SK-N-SH (cell line): ENCODE measurements at regions not wholly inside any gene's neighbourhood (a gene's known extent, or its start where the extent isn't known, plus 50 kb on each side); places are given as distances from the start of the nearest gene placed in this dataset.

Experiments used
- CTCF ChIA-PET: fragments of 300-600, 350-600 bp; formaldehyde crosslinking; extraction: SDS; loops from one replicate; lab custom pipeline; 2021; lab: Yijun Ruan, JAX
- POLR2A ChIA-PET: fragments of 350-600 bp; sonication (Branson Sonifier 250); formaldehyde crosslinking; extraction: SDS; loops from one replicate; lab custom pipeline; 2020; ENCODE audit warnings: antibody characterized with exemption, inconsistent platforms; lab: Yijun Ruan, JAX
- DNase-seq: peaks from one replicate; pipeline ENCODE4 v3.0.0; 2012
- H2AFZ ChIP-seq: fragments of 200-600 bp; sonication (generic); 2 replicates; pipeline ENCODE4 v1.8.1; 2016; ENCODE audit warnings: antibody characterized with exemption, mild to moderate bottlenecking, low read depth
- H3F3A ChIP-seq: fragments of 200-600 bp; sonication (generic); replicated peaks from 2 replicates; pipeline ENCODE3; 2016; ENCODE audit warnings: antibody characterized with exemption, mild to moderate bottlenecking; ENCODE audit not compliant: insufficient read depth
- H3K27ac ChIP-seq, 2 experiments: fragments of 200-500 bp in 1 of 2; fragments of 200-600 bp in 1 of 2; sonication (Bioruptor generic) in 1 of 2; sonication (generic), shearing (Covaris generic) in 1 of 2; 2 replicates each; pipeline versions ENCODE4 v1.5.1 to v1.6.1; 2014 to 2016; ENCODE audit warnings: low read depth in 2 of 2, inconsistent platforms in 1 of 2, low read length in 1 of 2, mild to moderate bottlenecking in 1 of 2, mixed read lengths in 1 of 2
- H3K27me3 ChIP-seq: fragments of 200-600 bp; sonication (generic), shearing (Covaris generic); 2 replicates; pipeline ENCODE4 v1.6.1; 2016; ENCODE audit warnings: mixed run types; ENCODE audit not compliant: insufficient read depth
- H3K36me3 ChIP-seq, 2 experiments: fragments of 200-500 bp in 1 of 2; fragments of 200-600 bp in 1 of 2; sonication (Bioruptor generic) in 1 of 2; sonication (generic) in 1 of 2; replicated peaks in 1 of 2; 2 replicates each; pipeline versions ENCODE3 to v1.5.1; 2014 to 2016; ENCODE audit warnings: low read length in 1 of 2, mild to moderate bottlenecking in 1 of 2; ENCODE audit not compliant: insufficient read depth in 2 of 2, control insufficient read depth in 1 of 2
- H3K4me1 ChIP-seq, 2 experiments: fragments of 200-500 bp in 1 of 2; fragments of 200-600 bp in 1 of 2; sonication (Bioruptor generic) in 1 of 2; sonication (generic), shearing (Covaris generic) in 1 of 2; 2 replicates each; pipeline versions ENCODE4 v1.5.1 to v1.6.1; 2014 to 2016; ENCODE audit warnings: low read depth in 1 of 2, low read length in 1 of 2, mixed run types in 1 of 2; ENCODE audit not compliant: insufficient read depth in 2 of 2, control insufficient read depth in 1 of 2
- H3K4me2 ChIP-seq: fragments of 200-600 bp; sonication (generic), shearing (Covaris generic); 2 replicates; pipeline ENCODE4 v1.6.1; 2017; ENCODE audit warnings: mixed run types
- H3K4me3 ChIP-seq, 2 experiments: fragments of 200-500 bp in 1 of 2; fragments of 200-600 bp in 1 of 2; sonication (Bioruptor generic) in 1 of 2; sonication (generic), shearing (Covaris generic) in 1 of 2; 2 replicates each; pipeline versions ENCODE4 v1.5.1 to v1.8.1; 2014 to 2016; ENCODE audit warnings: low read depth in 2 of 2, inconsistent platforms in 1 of 2, low read length in 1 of 2, mild to moderate bottlenecking in 1 of 2, mixed read lengths in 1 of 2, moderate library complexity in 1 of 2
- H3K79me2 ChIP-seq: fragments of 200-600 bp; sonication (generic); 2 replicates; pipeline ENCODE4 v1.8.1; 2017; ENCODE audit warnings: mild to moderate bottlenecking; ENCODE audit not compliant: insufficient read depth
- H3K9ac ChIP-seq: fragments of 200-600 bp; sonication (generic); 2 replicates; pipeline ENCODE4 v1.6.1; 2017; ENCODE audit warnings: mixed run types
- H3K9me2 ChIP-seq: fragments of 200-600 bp; sonication (generic); 2 replicates; pipeline ENCODE4 v1.6.1; 2017; ENCODE audit warnings: mixed run types
- H3K9me3 ChIP-seq: fragments of 200-600 bp; sonication (generic); 2 replicates; pipeline ENCODE4 v1.6.1; 2017; ENCODE audit warnings: mixed run types, mild to moderate bottlenecking, moderate library complexity
- H4K20me1 ChIP-seq: fragments of 200-600 bp; sonication (generic); 2 replicates; pipeline ENCODE4 v1.6.1; 2017; ENCODE audit warnings: mild to moderate bottlenecking, mixed run types; ENCODE audit not compliant: insufficient read depth
- CHD2 ChIP-seq: fragments of 150-350 bp; IDR thresholded peaks from 2 replicates; pipeline ENCODE4 v1.6.1; 2018; ENCODE audit warnings: low read length; ENCODE audit not compliant: partially characterized antibody
- EP300 ChIP-seq, 2 experiments: IDR thresholded peaks; 2 replicates each; pipeline versions ENCODE4 v1.4.0 to v1.6.1; 2012; ENCODE audit warnings: borderline replicate concordance in 1 of 2, low read depth in 1 of 2, low read length in 1 of 2
- FOSL2 ChIP-seq: IDR thresholded peaks from 2 replicates; pipeline ENCODE4 v1.4.0; 2012; ENCODE audit warnings: low read depth, mild to moderate bottlenecking, moderate library complexity, borderline replicate concordance
- FOXJ3 ChIP-seq: sonication (generic); formaldehyde crosslinking; IDR thresholded peaks from 2 replicates; pipeline ENCODE4 v1.5.1; 2020; ENCODE audit warnings: mild to moderate bottlenecking, missing genetic modification reagents
- GATA2 ChIP-seq: sonication (generic); formaldehyde crosslinking; IDR thresholded peaks from 2 replicates; pipeline ENCODE4 v1.5.0; 2020; ENCODE audit warnings: mild to moderate bottlenecking, missing genetic modification reagents
- JUND ChIP-seq: IDR thresholded peaks from 2 replicates; pipeline ENCODE4 v1.4.0; 2012
- MAX ChIP-seq: IDR thresholded peaks from 2 replicates; pipeline ENCODE4 v1.4.0; 2012; ENCODE audit warnings: low read depth
- MEF2A ChIP-seq: IDR thresholded peaks from 2 replicates; pipeline ENCODE4 v1.4.0; 2012; ENCODE audit warnings: low read depth, borderline replicate concordance
- MXI1 ChIP-seq: IDR thresholded peaks from 2 replicates; pipeline ENCODE4 v1.6.1; 2012; ENCODE audit warnings: mild to moderate bottlenecking, low read depth, low read length, improper control_type of control experiment
- NFIC ChIP-seq: IDR thresholded peaks from 2 replicates; pipeline ENCODE4 v1.4.0; 2012; ENCODE audit warnings: borderline replicate concordance
- NRF1 ChIP-seq: IDR thresholded peaks from 2 replicates; pipeline ENCODE4 v1.6.1; 2012; ENCODE audit warnings: low read depth, mild to moderate bottlenecking, low read length
- POLR2AphosphoS5 ChIP-seq: IDR thresholded peaks from 2 replicates; pipeline ENCODE4 v1.6.1; 2012; ENCODE audit warnings: low read depth, low read length
- RAD21 ChIP-seq: IDR thresholded peaks from 2 replicates; pipeline ENCODE4 v1.6.1; 2012; ENCODE audit warnings: mild to moderate bottlenecking, low read length
- RCOR1 ChIP-seq: fragments of 150-350 bp; IDR thresholded peaks from 2 replicates; pipeline ENCODE4 v1.6.1; 2017; ENCODE audit warnings: antibody characterized with exemption, low read length
- RFX5 ChIP-seq: IDR thresholded peaks from 2 replicates; pipeline ENCODE4 v1.6.1; 2012; ENCODE audit warnings: mild to moderate bottlenecking, improper control_type of control experiment, low read length
- SMC3 ChIP-seq: IDR thresholded peaks from 2 replicates; pipeline ENCODE4 v1.6.1; 2012; ENCODE audit warnings: low read depth, low read length, improper control_type of control experiment
- TAF1 ChIP-seq: IDR thresholded peaks from 2 replicates; pipeline ENCODE4 v1.6.1; 2012; ENCODE audit warnings: low read depth, mild to moderate bottlenecking, low read length, moderate library complexity, borderline replicate concordance
- TCF12 ChIP-seq: IDR thresholded peaks from 2 replicates; pipeline ENCODE4 v1.4.0; 2012
- ZBTB33 ChIP-seq: IDR thresholded peaks from 2 replicates; pipeline ENCODE4 v1.4.0; 2012; ENCODE audit warnings: low read depth, borderline replicate concordance
- WGBS: methylation state at CpG from one replicate; pipeline ENCODE4 v1.1.6; 2017; ENCODE audit warnings: low lambda C conversion rate; 5-methylcytosine and 5-hydroxymethylcytosine counted together

GRCh38 chr7:10221084-10221483 is 752.6 kb upstream of the PHF14 start:
- CTCF ChIA-PET, result no interaction called here

GRCh38 chr7:10222976-10223375 is 750.7 kb upstream of the PHF14 start:
- no peaks in the 10 kb centered on the region for H3F3A ChIP-seq
- 22% methylated on average over 2 of the region's 2 CpGs for WGBS
- ChIA-PET POLR2A (no interaction called here), CTCF (interaction anchor here (1.6 kb wide), 1 partner anchor 12 kb away, joined by 5 read pairs; no protein-coding TSS in a partner anchor)
- no peaks in the 10 kb centered on the region for H3K27me3 ChIP-seq
- no peak overlapping the region for H3K4me3 ChIP-seq
- no peaks in the 10 kb centered on the region for H4K20me1 ChIP-seq
- peaks cover 0 to 4% of the 10 kb centered on the region in 2 experiments; a peak in 1 of 4 replicates for H3K4me1 ChIP-seq
- no peak overlapping the region for H3K27ac ChIP-seq
- no peak overlapping the region for H3K4me2 ChIP-seq
- DNase-seq, result no peak
- no peaks in the 10 kb centered on the region for H3K79me2 ChIP-seq
- no peaks in the 10 kb centered on the region for H3K36me3 ChIP-seq
- H3K9me2 ChIP-seq, result no peaks in the 10 kb centered on the region
- no peak overlapping the region for H3K9ac ChIP-seq
- peaks cover 25% of the 10 kb centered on the region for H3K9me3 ChIP-seq
- no peak for TF ChIP-seq RAD21
- no peak for TF ChIP-seq FOSL2
- no peak for TF ChIP-seq TAF1
- TF ChIP-seq MAX, result no peak
- TF ChIP-seq POLR2AphosphoS5, result no peak
- no peak overlapping the region for H2AFZ ChIP-seq

More at GRCh38 chr7:10221084-10221483, 752.6 kb upstream of the PHF14 start:
- H2AFZ ChIP-seq, result no peak overlapping the region
- H3F3A ChIP-seq, result no peaks in the 10 kb centered on the region
- no peaks in the 10 kb centered on the region for H3K27me3 ChIP-seq
- H3K9me2 ChIP-seq, result no peaks in the 10 kb centered on the region
- no peaks in the 10 kb centered on the region for H4K20me1 ChIP-seq
- H3K9me3 ChIP-seq, result peaks cover 10% of the 10 kb centered on the region; the same call in 1 of the 2 replicates
- H3K4me1 ChIP-seq, result peaks cover 0 to 4% of the 10 kb centered on the region in 2 experiments; a peak in 1 of 4 replicates
- no peak overlapping the region for H3K4me3 ChIP-seq
- POLR2A ChIA-PET, result no interaction called here
- H3K4me2 ChIP-seq, result no peak overlapping the region
- no peaks in the 10 kb centered on the region for H3K36me3 ChIP-seq
- TF ChIP-seq GATA2 (CRISPR knock-in tag), result no peak
- no peak for TF ChIP-seq RCOR1
- DNase-seq, result no peak
- no peak overlapping the region for H3K9ac ChIP-seq
- H3K27ac ChIP-seq, result no peak overlapping the region
- no peaks in the 10 kb centered on the region for H3K79me2 ChIP-seq

- no peak for TF ChIP-seq CHD2
- TF ChIP-seq NFIC, result no peak
- TF ChIP-seq ZBTB33, result no peak
- no peak for TF ChIP-seq TCF12
- no peak for TF ChIP-seq MEF2A
- TF ChIP-seq NRF1, result no peak
- TF ChIP-seq MXI1, result no peak
- TF ChIP-seq RFX5, result no peak
- no peak for TF ChIP-seq JUND
- TF ChIP-seq SMC3, result no peak
- TF ChIP-seq POLR2AphosphoS5, result no peak
- no peak for TF ChIP-seq FOXJ3 (CRISPR knock-in tag)
- TF ChIP-seq RCOR1, result no peak
- no peak for TF ChIP-seq EP300 (IDR thresholded peaks at IDR 0.05; ENCODE audit: borderline replicate concordance in 1 of 2, low read depth in 1 of 2, low read length in 1 of 2)
- no peak for TF ChIP-seq TAF1
- Histone ChIP-seq H4K20me1 (no peaks in the 10 kb centered on the region), H2AFZ (no peak overlapping the region), H3K36me3 (no peaks in the 10 kb centered on the region), H3K4me2 (no peak overlapping the region), H3K9me3 (peaks cover 20% of the 10 kb centered on the region), H3F3A (no peaks in the 10 kb centered on the region), H3K9ac (no peak overlapping the region), H3K9me2 (no peaks in the 10 kb centered on the region), H3K4me3 (no peak overlapping the region), H3K79me2 (no peaks in the 10 kb centered on the region), H3K4me1 (peaks cover 0 to 4% of the 10 kb centered on the region in 2 experiments; a peak in 1 of 4 replicates), H3K27ac (no peak overlapping the region), H3K27me3 (no peaks in the 10 kb centered on the region)
- DNase-seq, result no peak
- 24% methylated on average over 1 of the region's 1 CpG for WGBS
- ChIA-PET POLR2A (no interaction called here), CTCF (interaction anchor here (0.6 to 1.3 kb wide), 2 partner anchors 20 to 94 kb away, joined by 3 read pairs; no protein-coding TSS in a partner anchor)
Measured at GRCh38 chr7:10225275-10225674, 748.4 kb upstream of the PHF14 start.
